ENCODE measurements at regions not wholly inside any gene's neighbourhood (a gene's known extent, or its start where the extent isn't known, plus 50 kb on each side); places are given as distances from the start of the nearest gene placed in this dataset.

GRCh38 chr4:22970665-22971064 is 277.9 kb downstream of the GBA3 start:
- no peaks in the 10 kb centered on the region for H3K9me3 ChIP-seq
- H3K36me3 ChIP-seq: no peaks in the 10 kb centered on the region
- DNase-seq: no peak
- TF ChIP-seq CTCF (IDR thresholded peaks at IDR 0.05; ENCODE audit: low read depth, low read length): no peak
- no peaks in the 10 kb centered on the region for H3K27me3 ChIP-seq
- H3K4me1 ChIP-seq: no peaks in the 10 kb centered on the region
- no peak overlapping the region for H3K4me3 ChIP-seq (ENCODE audit: low read depth, low read length)

DNA sequence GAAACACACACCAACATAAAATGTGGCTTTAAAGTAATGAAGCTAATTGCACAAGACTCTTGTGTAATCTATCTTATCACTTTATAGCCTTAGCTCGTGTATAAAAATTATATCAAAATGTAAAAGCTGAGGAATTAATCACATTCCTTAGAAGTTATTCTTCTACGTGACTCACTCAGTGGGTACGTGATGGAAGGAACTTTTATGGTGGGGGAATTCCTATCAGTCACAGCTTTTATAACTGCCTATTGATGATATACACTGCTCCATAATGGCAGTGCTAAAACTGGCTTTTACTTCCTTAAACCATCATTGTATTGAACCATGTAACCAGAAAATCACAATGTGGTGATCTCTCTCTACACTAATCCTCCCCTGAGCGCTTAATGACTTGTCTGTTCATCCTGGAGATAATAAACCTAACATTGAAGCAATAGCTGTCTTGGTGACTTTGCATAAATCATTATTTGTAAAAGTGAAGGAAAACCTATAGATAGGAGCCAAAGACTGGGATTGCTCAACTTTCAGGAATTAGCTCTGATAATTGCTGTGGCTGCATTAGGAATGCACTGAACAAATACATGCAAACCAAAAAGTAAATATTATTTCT is 276.7 kb downstream of the GBA3 start:
- H3K4me3 ChIP-seq (ENCODE audit: low read depth, low read length): no peak overlapping the region
- no peak for DNase-seq
- TF ChIP-seq CTCF (IDR thresholded peaks at IDR 0.05; ENCODE audit: low read depth, low read length): no peak
- H3K36me3 ChIP-seq: no peaks in the 10 kb centered on the region
- H3K27me3 ChIP-seq: no peaks in the 10 kb centered on the region
- H3K9me3 ChIP-seq: no peaks in the 10 kb centered on the region
- no peaks in the 10 kb centered on the region for H3K4me1 ChIP-seq

DNA sequence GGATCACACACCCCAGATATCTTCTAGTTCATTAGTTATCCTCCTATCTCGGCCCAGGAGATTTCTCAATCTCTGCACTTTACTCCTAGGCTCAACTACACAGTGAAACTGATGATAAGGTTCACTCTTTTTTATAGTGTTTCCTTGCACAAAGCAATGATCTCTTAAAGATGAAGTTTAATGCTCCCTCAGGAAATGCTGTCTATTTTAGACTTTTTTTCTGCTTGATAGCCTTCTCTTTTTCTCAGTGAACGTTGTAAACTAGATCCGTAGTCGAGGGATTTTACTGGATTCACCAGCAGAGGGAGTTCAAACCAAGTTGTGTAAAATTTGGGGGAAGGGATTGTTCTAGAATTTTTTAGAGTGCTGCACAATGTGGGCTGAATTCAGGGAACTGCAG is 269.6 kb downstream of the GBA3 start:
- no peak for DNase-seq
- peak; percentile 55 for TF ChIP-seq CTCF (IDR thresholded peaks at IDR 0.05; ENCODE audit: low read depth, low read length)
- no peaks in the 10 kb centered on the region for H3K27me3 ChIP-seq
- H3K9me3 ChIP-seq: no peaks in the 10 kb centered on the region
- H3K4me3 ChIP-seq (ENCODE audit: low read depth, low read length): no peak overlapping the region
- H3K36me3 ChIP-seq: no peaks in the 10 kb centered on the region
- H3K4me1 ChIP-seq: no peaks in the 10 kb centered on the region

- Histone ChIP-seq H3K4me1 (no peaks in the 10 kb centered on the region), H3K4me3 (ENCODE audit: low read depth, low read length) (no peak overlapping the region), H3K27me3 (no peaks in the 10 kb centered on the region), H3K9me3 (no peaks in the 10 kb centered on the region), H3K36me3 (no peaks in the 10 kb centered on the region)
- no peak for DNase-seq
- no peak for TF ChIP-seq CTCF (IDR thresholded peaks at IDR 0.05; ENCODE audit: low read depth, low read length)
Observed at GRCh38 chr4:22959483-22959882, 266.7 kb downstream of the GBA3 start.

- DNase-seq: no peak
- Histone ChIP-seq H3K4me3 (ENCODE audit: low read depth, low read length) (no peak overlapping the region), H3K27me3 (no peaks in the 10 kb centered on the region), H3K9me3 (no peaks in the 10 kb centered on the region), H3K36me3 (no peaks in the 10 kb centered on the region), H3K4me1 (no peaks in the 10 kb centered on the region)
- no peak for TF ChIP-seq CTCF (IDR thresholded peaks at IDR 0.05; ENCODE audit: low read depth, low read length)
Observed at GRCh38 chr4:22957774-22958309, 265.1 kb downstream of the GBA3 start.

DNA sequence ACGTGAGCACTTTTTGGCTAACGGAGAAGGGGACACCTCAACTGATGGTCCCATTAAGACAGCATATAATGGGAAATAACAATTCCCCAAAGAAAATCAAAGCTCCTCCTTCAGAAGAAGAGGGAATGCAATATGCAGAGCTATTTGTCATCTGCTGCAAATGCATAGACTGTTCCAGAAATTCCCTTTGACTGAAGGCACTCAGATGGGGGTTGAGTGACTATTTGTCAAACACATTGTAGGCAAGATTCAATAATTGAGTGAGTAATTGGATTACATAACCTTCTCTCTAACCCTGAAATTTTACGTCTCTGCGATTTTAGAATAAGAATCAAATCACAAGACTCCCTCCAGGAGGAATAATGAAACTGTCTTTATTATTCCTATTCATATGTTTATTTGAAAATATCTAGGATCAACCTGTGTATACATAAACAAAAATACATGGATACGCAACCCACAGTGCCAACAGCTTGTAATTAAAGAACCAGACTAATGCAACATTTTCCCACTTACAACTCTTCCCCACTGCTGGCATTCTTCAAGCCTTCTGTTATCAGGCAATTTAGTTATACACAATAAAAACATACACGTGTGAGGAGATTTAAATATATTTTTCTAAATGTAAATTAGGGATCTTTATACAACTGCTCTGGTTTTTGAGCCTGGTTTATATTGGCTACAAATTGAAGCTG is 256.6 kb downstream of the GBA3 start:
- Histone ChIP-seq H3K9me3 (no peaks in the 10 kb centered on the region), H3K4me1 (no peaks in the 10 kb centered on the region), H3K36me3 (no peaks in the 10 kb centered on the region), H3K27me3 (no peaks in the 10 kb centered on the region), H3K4me3 (ENCODE audit: low read depth, low read length) (no peak overlapping the region)
- TF ChIP-seq CTCF (IDR thresholded peaks at IDR 0.05; ENCODE audit: low read depth, low read length): no peak
- no peak for DNase-seq

Measured in BE2C (cell line).